Spleen (tissue), 7 donors: ENCODE measurements at regions not wholly inside any gene's neighbourhood (a gene's known extent, or its start where the extent isn't known, plus 50 kb on each side); places are given as distances from the start of the nearest gene placed in this dataset.

Experiments
- CTCF ChIP-seq, 11 experiments: fragments of 200-600 bp in 7 of 11; fragments of 450-650 bp in 4 of 11; sonication (generic) in 4 of 11; IDR thresholded peaks in 8 of 11; conservative IDR thresholded peaks in 3 of 11; 1 replicate in 7 of 11; 2 replicates in 4 of 11; pipeline versions ENCODE4 v1.4.0 to v1.8.0; 2016 to 2021; ENCODE audit warnings: antibody characterized with exemption in 11 of 11, inconsistent platforms in 4 of 11, mild to moderate bottlenecking in 1 of 11
- POLR2A ChIP-seq, 3 donors: fragments of 450-650 bp; IDR thresholded peaks; one replicate each; pipeline ENCODE4 v1.5.1; 2017; ENCODE audit warnings: antibody characterized with exemption in 3 of 3, mild to moderate bottlenecking in 1 of 3
- POLR2AphosphoS5 ChIP-seq, 3 donors: sonication (generic); formaldehyde crosslinking; IDR thresholded peaks; one replicate each; pipeline ENCODE4 v1.5.1; 2017; ENCODE audit warnings: antibody characterized with exemption in 3 of 3
- donor health status: DM: no; HTN: no; CAD: no; lungs with moderate emphysema.
- donor health status: DM: no; HTN: no; CAD: no.
- donor health status: DM: no; HTN: no; CAD: no.

- no peak for TF ChIP-seq POLR2AphosphoS5 (IDR thresholded peaks at IDR 0.05)
- no peak for TF ChIP-seq CTCF (IDR thresholded peaks at IDR 0.05 in 8 of 11, conservative IDR thresholded peaks at IDR 0.05 in 3 of 11)
- no peak for TF ChIP-seq POLR2A (IDR thresholded peaks at IDR 0.05)
Observed at GRCh38 chr2:215780907-215781685, 232.3 kb downstream of the MREG start.
